GM18867 (cell line): ENCODE measurements at regions not wholly inside any gene's neighbourhood (a gene's known extent, or its start where the extent isn't known, plus 50 kb on each side); places are given as distances from the start of the nearest gene placed in this dataset.
A peak's percentile ranks its signal among the peaks of the same experiment; 100 is the strongest.
"Not testable (repeated sequence)": the region's sequence is repeated elsewhere in the genome, so short reads cannot be mapped to it uniquely, and the experiment has no call there.

Experiments
- ATAC-seq: cut with Tn5 transposase; IDR thresholded peaks from one replicate; pipeline ENCODE4 v1.9.1; 2021; ENCODE audit warnings: mild to moderate bottlenecking, moderate library complexity; ENCODE audit not compliant: unreplicated experiment

GRCh38 chr13:79997244-79997643, 343.7 kb downstream of the SPRY2 start:
- no peak for ATAC-seq

GRCh38 chr13:79995334-79995733, 345.6 kb downstream of the SPRY2 start:
- no peak for ATAC-seq

GRCh38 chr13:79992111-79992510, 348.8 kb downstream of the SPRY2 start:
- ATAC-seq, result no peak

- ATAC-seq, result no peak
Observed at GRCh38 chr13:79990048-79990447, 350.9 kb downstream of the SPRY2 start.

GRCh38 chr13:79989217-79989661, 351.7 kb downstream of the SPRY2 start:
- no peak for ATAC-seq

GRCh38 chr13:79988573-79988972, 352.4 kb downstream of the SPRY2 start:
- no peak for ATAC-seq

GRCh38 chr13:79987761-79988160, 353.2 kb downstream of the SPRY2 start:
- no peak for ATAC-seq

GRCh38 chr13:79987323-79987722, 353.6 kb downstream of the SPRY2 start:
- ATAC-seq, result no peak

GRCh38 chr13:79986890-79987289, 354.0 kb downstream of the SPRY2 start:
- no peak for ATAC-seq

- not testable (repeated sequence) for ATAC-seq
Observed at GRCh38 chr13:79974935-79975650, 365.8 kb downstream of the SPRY2 start.

GRCh38 chr13:79973533-79973963, 367.4 kb downstream of the SPRY2 start:
- peak; percentile 79 for ATAC-seq

GRCh38 chr13:79972066-79972569, 368.8 kb downstream of the SPRY2 start:
- no peak for ATAC-seq

- ATAC-seq, result no peak
Observed at GRCh38 chr13:79966493-79966895, 374.4 kb downstream of the SPRY2 start.

GRCh38 chr13:79966059-79966458, 374.9 kb downstream of the SPRY2 start:
- no peak for ATAC-seq

- no peak for ATAC-seq
Observed at GRCh38 chr13:79946556-79946955, 394.4 kb downstream of the SPRY2 start.

- no peak for ATAC-seq
Observed at GRCh38 chr13:79943346-79944023, 397.4 kb downstream of the SPRY2 start.

GRCh38 chr13:79941752-79942151, 399.2 kb downstream of the SPRY2 start:
- ATAC-seq, result no peak

GRCh38 chr13:79939689-79940088, 401.2 kb downstream of the SPRY2 start:
- ATAC-seq, result no peak

- no peak for ATAC-seq
Observed at GRCh38 chr13:79937771-79938216, 403.1 kb downstream of the SPRY2 start.

GRCh38 chr13:79937311-79937710, 403.6 kb downstream of the SPRY2 start:
- ATAC-seq, result no peak

GRCh38 chr13:79936368-79937136, 404.4 kb downstream of the SPRY2 start:
- ATAC-seq, result no peak
